H1 (cell line): ENCODE measurements at regions not wholly inside any gene's neighbourhood (a gene's known extent, or its start where the extent isn't known, plus 50 kb on each side); places are given as distances from the start of the nearest gene placed in this dataset.

Experiments
- CTBP2 ChIP-seq: IDR thresholded peaks from 2 replicates; pipeline ENCODE4 v1.7.0; 2011; ENCODE audit warnings: borderline replicate concordance, mild to moderate bottlenecking, moderate library complexity, mixed read lengths, low read length; ENCODE audit not compliant: insufficient read depth, insufficient read length
- EP300 ChIP-seq, 2 experiments: IDR thresholded peaks; 1 replicate in 1 of 2; 2 replicates in 1 of 2; pipeline ENCODE4 v1.6.1; 2011 to 2012; ENCODE audit warnings: low read depth in 2 of 2, low read length in 2 of 2, mild to moderate bottlenecking in 2 of 2, borderline replicate concordance in 1 of 2, inconsistent platforms in 1 of 2, moderate library complexity in 1 of 2
- HDAC2 ChIP-seq, 2 experiments: fragments of 300-600 bp in 1 of 2; sonication (generic) in 1 of 2; IDR thresholded peaks; 2 replicates each; pipeline ENCODE4 v1.6.1; 2011 to 2012; ENCODE audit warnings: low read depth in 2 of 2, low read length in 2 of 2, mild to moderate bottlenecking in 2 of 2, moderate library complexity in 2 of 2, borderline replicate concordance in 1 of 2, inconsistent platforms in 1 of 2
- RNF2 ChIP-seq: fragments of 200-900, 300-1000 bp; sonication (generic); IDR thresholded peaks from 2 replicates; pipeline ENCODE4 v1.7.1; 2016; ENCODE audit warnings: borderline replicate concordance, low read depth, mild to moderate bottlenecking, antibody characterized with exemption, low read length; ENCODE audit not compliant: poor library complexity, severe bottlenecking; ENCODE audit errors: missing control alignments
- SP2 ChIP-seq: IDR thresholded peaks from 2 replicates; pipeline ENCODE4 v1.6.1; 2012; ENCODE audit warnings: mild to moderate bottlenecking, low read length, inconsistent platforms
- SRF ChIP-seq: IDR thresholded peaks from 2 replicates; pipeline ENCODE4 v1.6.1; 2011; ENCODE audit warnings: mild to moderate bottlenecking, low read depth, low read length, moderate library complexity
- TCF12 ChIP-seq: IDR thresholded peaks from 2 replicates; pipeline ENCODE4 v1.6.1; 2011; ENCODE audit warnings: low read depth, mild to moderate bottlenecking, low read length
- TF ChIP-seq, protein P1 (sequence below): fragments of 300-600 bp; sonication (generic); IDR thresholded peaks from 2 replicates; pipeline ENCODE4 v1.7.1; 2012; ENCODE audit warnings: low read length, moderate library complexity, mild to moderate bottlenecking, inconsistent platforms; ENCODE audit not compliant: insufficient replicate concordance
- TF ChIP-seq, protein P2 (sequence below): IDR thresholded peaks from 2 replicates; pipeline ENCODE4 v1.6.1; 2012; ENCODE audit warnings: inconsistent platforms

DNA sequence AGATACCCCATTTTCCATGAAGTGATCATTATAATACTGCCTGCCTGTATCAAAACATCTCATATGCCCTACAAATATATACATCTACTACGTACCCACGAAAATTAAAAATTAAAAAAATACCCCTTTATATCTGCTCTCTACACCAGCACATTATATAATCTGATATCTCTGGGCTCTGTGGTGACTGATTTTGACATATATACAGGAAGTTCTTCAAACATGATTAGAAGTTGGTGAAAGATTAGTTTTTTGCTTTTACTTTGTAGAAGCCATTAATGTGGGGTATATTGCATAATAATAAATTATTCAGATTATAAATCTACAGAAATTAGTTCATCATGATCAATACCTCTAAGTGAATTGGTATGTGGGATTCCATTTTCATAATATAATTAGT, 126.7 kb upstream of the MDM1 start (continued):
- TF ChIP-seq, protein P1, sequence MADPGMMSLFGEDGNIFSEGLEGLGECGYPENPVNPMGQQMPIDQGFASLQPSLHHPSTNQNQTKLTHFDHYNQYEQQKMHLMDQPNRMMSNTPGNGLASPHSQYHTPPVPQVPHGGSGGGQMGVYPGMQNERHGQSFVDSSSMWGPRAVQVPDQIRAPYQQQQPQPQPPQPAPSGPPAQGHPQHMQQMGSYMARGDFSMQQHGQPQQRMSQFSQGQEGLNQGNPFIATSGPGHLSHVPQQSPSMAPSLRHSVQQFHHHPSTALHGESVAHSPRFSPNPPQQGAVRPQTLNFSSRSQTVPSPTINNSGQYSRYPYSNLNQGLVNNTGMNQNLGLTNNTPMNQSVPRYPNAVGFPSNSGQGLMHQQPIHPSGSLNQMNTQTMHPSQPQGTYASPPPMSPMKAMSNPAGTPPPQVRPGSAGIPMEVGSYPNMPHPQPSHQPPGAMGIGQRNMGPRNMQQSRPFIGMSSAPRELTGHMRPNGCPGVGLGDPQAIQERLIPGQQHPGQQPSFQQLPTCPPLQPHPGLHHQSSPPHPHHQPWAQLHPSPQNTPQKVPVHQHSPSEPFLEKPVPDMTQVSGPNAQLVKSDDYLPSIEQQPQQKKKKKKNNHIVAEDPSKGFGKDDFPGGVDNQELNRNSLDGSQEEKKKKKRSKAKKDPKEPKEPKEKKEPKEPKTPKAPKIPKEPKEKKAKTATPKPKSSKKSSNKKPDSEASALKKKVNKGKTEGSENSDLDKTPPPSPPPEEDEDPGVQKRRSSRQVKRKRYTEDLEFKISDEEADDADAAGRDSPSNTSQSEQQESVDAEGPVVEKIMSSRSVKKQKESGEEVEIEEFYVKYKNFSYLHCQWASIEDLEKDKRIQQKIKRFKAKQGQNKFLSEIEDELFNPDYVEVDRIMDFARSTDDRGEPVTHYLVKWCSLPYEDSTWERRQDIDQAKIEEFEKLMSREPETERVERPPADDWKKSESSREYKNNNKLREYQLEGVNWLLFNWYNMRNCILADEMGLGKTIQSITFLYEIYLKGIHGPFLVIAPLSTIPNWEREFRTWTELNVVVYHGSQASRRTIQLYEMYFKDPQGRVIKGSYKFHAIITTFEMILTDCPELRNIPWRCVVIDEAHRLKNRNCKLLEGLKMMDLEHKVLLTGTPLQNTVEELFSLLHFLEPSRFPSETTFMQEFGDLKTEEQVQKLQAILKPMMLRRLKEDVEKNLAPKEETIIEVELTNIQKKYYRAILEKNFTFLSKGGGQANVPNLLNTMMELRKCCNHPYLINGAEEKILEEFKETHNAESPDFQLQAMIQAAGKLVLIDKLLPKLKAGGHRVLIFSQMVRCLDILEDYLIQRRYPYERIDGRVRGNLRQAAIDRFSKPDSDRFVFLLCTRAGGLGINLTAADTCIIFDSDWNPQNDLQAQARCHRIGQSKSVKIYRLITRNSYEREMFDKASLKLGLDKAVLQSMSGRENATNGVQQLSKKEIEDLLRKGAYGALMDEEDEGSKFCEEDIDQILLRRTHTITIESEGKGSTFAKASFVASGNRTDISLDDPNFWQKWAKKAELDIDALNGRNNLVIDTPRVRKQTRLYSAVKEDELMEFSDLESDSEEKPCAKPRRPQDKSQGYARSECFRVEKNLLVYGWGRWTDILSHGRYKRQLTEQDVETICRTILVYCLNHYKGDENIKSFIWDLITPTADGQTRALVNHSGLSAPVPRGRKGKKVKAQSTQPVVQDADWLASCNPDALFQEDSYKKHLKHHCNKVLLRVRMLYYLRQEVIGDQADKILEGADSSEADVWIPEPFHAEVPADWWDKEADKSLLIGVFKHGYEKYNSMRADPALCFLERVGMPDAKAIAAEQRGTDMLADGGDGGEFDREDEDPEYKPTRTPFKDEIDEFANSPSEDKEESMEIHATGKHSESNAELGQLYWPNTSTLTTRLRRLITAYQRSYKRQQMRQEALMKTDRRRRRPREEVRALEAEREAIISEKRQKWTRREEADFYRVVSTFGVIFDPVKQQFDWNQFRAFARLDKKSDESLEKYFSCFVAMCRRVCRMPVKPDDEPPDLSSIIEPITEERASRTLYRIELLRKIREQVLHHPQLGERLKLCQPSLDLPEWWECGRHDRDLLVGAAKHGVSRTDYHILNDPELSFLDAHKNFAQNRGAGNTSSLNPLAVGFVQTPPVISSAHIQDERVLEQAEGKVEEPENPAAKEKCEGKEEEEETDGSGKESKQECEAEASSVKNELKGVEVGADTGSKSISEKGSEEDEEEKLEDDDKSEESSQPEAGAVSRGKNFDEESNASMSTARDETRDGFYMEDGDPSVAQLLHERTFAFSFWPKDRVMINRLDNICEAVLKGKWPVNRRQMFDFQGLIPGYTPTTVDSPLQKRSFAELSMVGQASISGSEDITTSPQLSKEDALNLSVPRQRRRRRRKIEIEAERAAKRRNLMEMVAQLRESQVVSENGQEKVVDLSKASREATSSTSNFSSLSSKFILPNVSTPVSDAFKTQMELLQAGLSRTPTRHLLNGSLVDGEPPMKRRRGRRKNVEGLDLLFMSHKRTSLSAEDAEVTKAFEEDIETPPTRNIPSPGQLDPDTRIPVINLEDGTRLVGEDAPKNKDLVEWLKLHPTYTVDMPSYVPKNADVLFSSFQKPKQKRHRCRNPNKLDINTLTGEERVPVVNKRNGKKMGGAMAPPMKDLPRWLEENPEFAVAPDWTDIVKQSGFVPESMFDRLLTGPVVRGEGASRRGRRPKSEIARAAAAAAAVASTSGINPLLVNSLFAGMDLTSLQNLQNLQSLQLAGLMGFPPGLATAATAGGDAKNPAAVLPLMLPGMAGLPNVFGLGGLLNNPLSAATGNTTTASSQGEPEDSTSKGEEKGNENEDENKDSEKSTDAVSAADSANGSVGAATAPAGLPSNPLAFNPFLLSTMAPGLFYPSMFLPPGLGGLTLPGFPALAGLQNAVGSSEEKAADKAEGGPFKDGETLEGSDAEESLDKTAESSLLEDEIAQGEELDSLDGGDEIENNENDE: no peak
- no peak for TF ChIP-seq SP2
- TF ChIP-seq RNF2: no peak
- no peak for TF ChIP-seq HDAC2 (IDR thresholded peaks at IDR 0.05; ENCODE audit: borderline replicate concordance in 1 of 2, low read depth in 2 of 2, low read length in 2 of 2)
- no peak for TF ChIP-seq TCF12
- TF ChIP-seq EP300 (IDR thresholded peaks at IDR 0.05; ENCODE audit: borderline replicate concordance in 1 of 2, low read depth in 2 of 2, low read length in 2 of 2): no peak
- TF ChIP-seq, protein P2, sequence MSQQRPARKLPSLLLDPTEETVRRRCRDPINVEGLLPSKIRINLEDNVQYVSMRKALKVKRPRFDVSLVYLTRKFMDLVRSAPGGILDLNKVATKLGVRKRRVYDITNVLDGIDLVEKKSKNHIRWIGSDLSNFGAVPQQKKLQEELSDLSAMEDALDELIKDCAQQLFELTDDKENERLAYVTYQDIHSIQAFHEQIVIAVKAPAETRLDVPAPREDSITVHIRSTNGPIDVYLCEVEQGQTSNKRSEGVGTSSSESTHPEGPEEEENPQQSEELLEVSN: no peak
- TF ChIP-seq SRF: no peak
- no peak for TF ChIP-seq CTBP2
